ENCODE measurements at regions not wholly inside any gene's neighbourhood (a gene's known extent, or its start where the extent isn't known, plus 50 kb on each side); places are given as distances from the start of the nearest gene placed in this dataset.
"Not testable (repeated sequence)": the region's sequence is repeated elsewhere in the genome, so short reads cannot be mapped to it uniquely, and the experiment has no call there.

- Mint-ChIP-seq H3K27me3 (ENCODE audit: low read depth) (no peaks in the 10 kb centered on the region), H3K4me1 (ENCODE audit: low read depth) (no peaks in the 10 kb centered on the region), H3K9me3 (ENCODE audit: insufficient read depth) (no peaks in the 10 kb centered on the region), H3K27ac (no peak overlapping the region), H3K36me3 (ENCODE audit: low read depth) (no peaks in the 10 kb centered on the region), H3K4me3 (no peak overlapping the region)
- ATAC-seq (no peak), DNase-seq (no peak)
- ChIA-PET CTCF (interaction anchor here (1.2 kb wide), 1 partner anchor 184 kb away, joined by 3 read pairs; no protein-coding TSS in a partner anchor), POLR2A (no interaction called here)
Observed at GRCh38 chr6:904994-905393, 212.1 kb upstream of the EXOC2 start.

GRCh38 chr6:903761-904160 lies 210.8 kb upstream of the EXOC2 start:
- ATAC-seq, result no peak
- POLR2A ChIA-PET, result no interaction called here
- Mint-ChIP-seq H3K9me3 (ENCODE audit: insufficient read depth) (no peaks in the 10 kb centered on the region), H3K27ac (no peak overlapping the region), H3K4me3 (no peak overlapping the region), H3K36me3 (ENCODE audit: low read depth) (no peaks in the 10 kb centered on the region), H3K27me3 (ENCODE audit: low read depth) (no peaks in the 10 kb centered on the region), H3K4me1 (ENCODE audit: low read depth) (no peaks in the 10 kb centered on the region)
- CTCF ChIA-PET, result no interaction called here
- no peak for DNase-seq

- no peak overlapping the region for H3K27ac Mint-ChIP-seq
- CTCF ChIA-PET, result interaction anchor here (1.6 kb wide), 1 partner anchor 309 kb away, joined by 3 read pairs; no protein-coding TSS in a partner anchor
Observed at GRCh38 chr6:901696-902460, 208.9 kb upstream of the EXOC2 start.

GRCh38 chr6:900716-901605 lies 208.0 kb upstream of the EXOC2 start:
- Mint-ChIP-seq H3K27me3 (ENCODE audit: low read depth) (peaks cover 10% of the 10 kb centered on the region), H3K4me1 (ENCODE audit: low read depth) (no peaks in the 10 kb centered on the region), H3K27ac (no peak overlapping the region), H3K9me3 (ENCODE audit: insufficient read depth) (no peaks in the 10 kb centered on the region), H3K36me3 (ENCODE audit: low read depth) (no peaks in the 10 kb centered on the region), H3K4me3 (no peak overlapping the region)
- ATAC-seq (no peak), DNase-seq (no peak)
- ChIA-PET CTCF (interaction anchor here (1.6 kb wide), 1 partner anchor 308 kb away, joined by 3 read pairs; no protein-coding TSS in a partner anchor), POLR2A (no interaction called here)

More at GRCh38 chr6:901696-902460, 208.9 kb upstream of the EXOC2 start:
- peaks cover 10% of the 10 kb centered on the region for H3K27me3 Mint-ChIP-seq (ENCODE audit: low read depth)
- H3K4me3 Mint-ChIP-seq, result no peak overlapping the region
- no peaks in the 10 kb centered on the region for H3K36me3 Mint-ChIP-seq (ENCODE audit: low read depth)
- POLR2A ChIA-PET, result no interaction called here
- DNase-seq (no peak), ATAC-seq (no peak)
- H3K4me1 Mint-ChIP-seq (ENCODE audit: low read depth), result no peaks in the 10 kb centered on the region
- no peaks in the 10 kb centered on the region for H3K9me3 Mint-ChIP-seq (ENCODE audit: insufficient read depth)

- no peak for DNase-seq
- H3K27me3 Mint-ChIP-seq (ENCODE audit: low read depth), result peaks cover 10% of the 10 kb centered on the region
- H3K4me3 Mint-ChIP-seq, result no peak overlapping the region
- ATAC-seq, result no peak
- H3K36me3 Mint-ChIP-seq (ENCODE audit: low read depth), result no peaks in the 10 kb centered on the region
- no peaks in the 10 kb centered on the region for H3K4me1 Mint-ChIP-seq (ENCODE audit: low read depth)
- POLR2A ChIA-PET, result interaction anchor here (0.6 kb wide), 1 partner anchor 13 kb away, joined by 4 read pairs; no protein-coding TSS in a partner anchor
- H3K27ac Mint-ChIP-seq, result no peak overlapping the region
- CTCF ChIA-PET, result no interaction called here
- no peaks in the 10 kb centered on the region for H3K9me3 Mint-ChIP-seq (ENCODE audit: insufficient read depth)
Observed at GRCh38 chr6:897528-898207, 204.7 kb upstream of the EXOC2 start.

GRCh38 chr6:894274-894673 lies 201.3 kb upstream of the EXOC2 start:
- peaks cover 10% of the 10 kb centered on the region for H3K27me3 Mint-ChIP-seq (ENCODE audit: low read depth)
- CTCF ChIA-PET, result interaction anchor here (1.5 kb wide), 1 partner anchor 301 kb away, joined by 5 read pairs; no protein-coding TSS in a partner anchor
- H3K9me3 Mint-ChIP-seq (ENCODE audit: insufficient read depth), result no peaks in the 10 kb centered on the region

GRCh38 chr6:890995-891394 lies 198.1 kb upstream of the EXOC2 start:
- Mint-ChIP-seq H3K4me3 (no peak overlapping the region), H3K27me3 (ENCODE audit: low read depth) (peaks cover 4% of the 10 kb centered on the region), H3K36me3 (ENCODE audit: low read depth) (no peaks in the 10 kb centered on the region), H3K27ac (no peak overlapping the region), H3K9me3 (ENCODE audit: insufficient read depth) (no peaks in the 10 kb centered on the region), H3K4me1 (ENCODE audit: low read depth) (no peaks in the 10 kb centered on the region)
- ATAC-seq (no peak), DNase-seq (no peak)
- POLR2A ChIA-PET, result no interaction called here
- CTCF ChIA-PET, result no interaction called here

More at GRCh38 chr6:894274-894673, 201.3 kb upstream of the EXOC2 start:
- DNase-seq (no peak), ATAC-seq (no peak)
- POLR2A ChIA-PET, result interaction anchor here (0.6 kb wide), 1 partner anchor 17 kb away, joined by 3 read pairs; no protein-coding TSS in a partner anchor
- H3K4me3 Mint-ChIP-seq, result no peak overlapping the region
- H3K4me1 Mint-ChIP-seq (ENCODE audit: low read depth), result no peaks in the 10 kb centered on the region
- no peaks in the 10 kb centered on the region for H3K36me3 Mint-ChIP-seq (ENCODE audit: low read depth)
- H3K27ac Mint-ChIP-seq, result no peak overlapping the region

- Mint-ChIP-seq H3K4me1 (ENCODE audit: low read depth) (peaks cover 4% of the 10 kb centered on the region), H3K27me3 (ENCODE audit: low read depth) (peaks cover 7% of the 10 kb centered on the region), H3K9me3 (ENCODE audit: insufficient read depth) (no peaks in the 10 kb centered on the region), H3K4me3 (no peak overlapping the region), H3K36me3 (ENCODE audit: low read depth) (no peaks in the 10 kb centered on the region), H3K27ac (no peak overlapping the region)
- DNase-seq (no peak), ATAC-seq (no peak)
- ChIA-PET CTCF (no interaction called here), POLR2A (no interaction called here)
Observed at GRCh38 chr6:890201-890600, 197.3 kb upstream of the EXOC2 start.

- DNase-seq (no peak), ATAC-seq (no peak)
- H3K27me3 Mint-ChIP-seq (ENCODE audit: low read depth), result peaks cover 13% of the 10 kb centered on the region
- POLR2A ChIA-PET, result no interaction called here
- H3K9me3 Mint-ChIP-seq (ENCODE audit: insufficient read depth), result no peaks in the 10 kb centered on the region
- CTCF ChIA-PET, result no interaction called here
- H3K4me3 Mint-ChIP-seq, result no peak overlapping the region
- H3K27ac Mint-ChIP-seq, result no peak overlapping the region
- H3K4me1 Mint-ChIP-seq (ENCODE audit: low read depth), result peaks cover 9% of the 10 kb centered on the region
- H3K36me3 Mint-ChIP-seq (ENCODE audit: low read depth), result no peaks in the 10 kb centered on the region
Observed at GRCh38 chr6:887583-888235, 194.8 kb upstream of the EXOC2 start.

- CTCF ChIA-PET, result interaction anchor here (0.6 kb wide), 1 partner anchor 272 kb away, joined by 3 read pairs; no protein-coding TSS in a partner anchor
- H3K9me3 Mint-ChIP-seq (ENCODE audit: insufficient read depth); DNase-seq; H3K27ac Mint-ChIP-seq; ATAC-seq; H3K4me3 Mint-ChIP-seq; POLR2A ChIA-PET; H3K36me3 Mint-ChIP-seq (ENCODE audit: low read depth); H3K4me1 Mint-ChIP-seq (ENCODE audit: low read depth): not testable (repeated sequence)
- H3K27me3 Mint-ChIP-seq (ENCODE audit: low read depth), result peaks cover 16% of the 10 kb centered on the region
Observed at GRCh38 chr6:886116-886515, 193.2 kb upstream of the EXOC2 start.

GRCh38 chr6:885051-885590 lies 192.2 kb upstream of the EXOC2 start:
- DNase-seq (no peak), ATAC-seq (no peak)
- H3K4me1 Mint-ChIP-seq (ENCODE audit: low read depth), result peaks cover 9% of the 10 kb centered on the region
- no peaks in the 10 kb centered on the region for H3K36me3 Mint-ChIP-seq (ENCODE audit: low read depth)
- H3K4me3 Mint-ChIP-seq, result no peak overlapping the region
- H3K27me3 Mint-ChIP-seq (ENCODE audit: low read depth), result peaks cover 19% of the 10 kb centered on the region
- H3K27ac Mint-ChIP-seq, result no peak overlapping the region
- CTCF ChIA-PET, result no interaction called here
- H3K9me3 Mint-ChIP-seq (ENCODE audit: insufficient read depth), result no peaks in the 10 kb centered on the region
- POLR2A ChIA-PET, result no interaction called here
